Urinary bladder (tissue), 3 donors: ENCODE measurements at regions not wholly inside any gene's neighbourhood (a gene's known extent, or its start where the extent isn't known, plus 50 kb on each side); places are given as distances from the start of the nearest gene placed in this dataset.
"Not testable (repeated sequence)": the region's sequence is repeated elsewhere in the genome, so short reads cannot be mapped to it uniquely, and the experiment has no call there.

Source experiments
- DNase-seq: peaks from one replicate; pipeline ENCODE4 v3.0.0-alpha.2; 2015; ENCODE audit errors: extremely low spot score
- H3K27ac ChIP-seq: one replicate; pipeline ENCODE4 v1.5.1; 2013; ENCODE audit warnings: low read depth, mild to moderate bottlenecking, moderate library complexity
- H3K36me3 ChIP-seq: one replicate; pipeline ENCODE4 v1.6.1; 2013; ENCODE audit warnings: mild to moderate bottlenecking, moderate library complexity; ENCODE audit not compliant: insufficient read depth
- H3K4me1 ChIP-seq: one replicate; pipeline ENCODE4 v1.6.1; 2013; ENCODE audit warnings: mild to moderate bottlenecking, moderate library complexity; ENCODE audit not compliant: insufficient read depth
- H3K4me3 ChIP-seq: one replicate; pipeline ENCODE4 v1.5.1; 2013; ENCODE audit warnings: low read depth, low read length
- WGBS: extraction: QIAGEN DNeasy Blood & Tissue Kit; methylation state at CpG from one replicate; pipeline ENCODE4 v1.1.7; 2013; 5-methylcytosine and 5-hydroxymethylcytosine counted together
- donor health status: healthy with polysubstance abuse.
- donor health status: healthy.

- 76% methylated on average over 7 of the region's 7 CpGs for WGBS
- Histone ChIP-seq H3K4me1 (no peaks in the 10 kb centered on the region), H3K36me3 (no peaks in the 10 kb centered on the region), H3K4me3 (no peak overlapping the region), H3K27ac (no peak overlapping the region)
- DNase-seq = no peak
Measured at GRCh38 chr10:4437061-4437460, 388.9 kb upstream of the AKR1E2 start.

- Histone ChIP-seq H3K4me1 (no peaks in the 10 kb centered on the region), H3K27ac (no peak overlapping the region), H3K4me3 (no peak overlapping the region), H3K36me3 (no peaks in the 10 kb centered on the region)
- no peak for DNase-seq
Measured at GRCh38 chr10:4436103-4436502, 389.9 kb upstream of the AKR1E2 start.

GRCh38 chr10:4434516-4435071 is 391.4 kb upstream of the AKR1E2 start:
- Histone ChIP-seq H3K4me1 (no peaks in the 10 kb centered on the region), H3K27ac (no peak overlapping the region), H3K4me3 (no peak overlapping the region), H3K36me3 (no peaks in the 10 kb centered on the region)
- DNase-seq = no peak
- 72% methylated on average over 3 of the region's 3 CpGs for WGBS

- DNase-seq = no peak
- Histone ChIP-seq H3K36me3 (no peaks in the 10 kb centered on the region), H3K27ac (no peak overlapping the region), H3K4me1 (no peaks in the 10 kb centered on the region), H3K4me3 (no peak overlapping the region)
- WGBS = 93% methylated on average over 3 of the region's 3 CpGs
Measured at GRCh38 chr10:4434105-4434504, 391.9 kb upstream of the AKR1E2 start.

GRCh38 chr10:4431114-4431863 is 394.7 kb upstream of the AKR1E2 start:
- no peak overlapping the region for H3K4me3 ChIP-seq
- DNase-seq = no peak
- no peaks in the 10 kb centered on the region for H3K4me1 ChIP-seq
- no peaks in the 10 kb centered on the region for H3K36me3 ChIP-seq
- WGBS = 69% methylated on average over 11 of the region's 11 CpGs
- no peak overlapping the region for H3K27ac ChIP-seq

GRCh38 chr10:4429571-4429970 is 396.4 kb upstream of the AKR1E2 start:
- no peak for DNase-seq
- 68% methylated on average over 9 of the region's 9 CpGs for WGBS
- no peak overlapping the region for H3K4me3 ChIP-seq
- no peaks in the 10 kb centered on the region for H3K36me3 ChIP-seq
- no peak overlapping the region for H3K27ac ChIP-seq
- no peaks in the 10 kb centered on the region for H3K4me1 ChIP-seq

GRCh38 chr10:4427532-4427931 is 398.5 kb upstream of the AKR1E2 start:
- H3K36me3 ChIP-seq = no peaks in the 10 kb centered on the region
- H3K27ac ChIP-seq = no peak overlapping the region
- no peak overlapping the region for H3K4me3 ChIP-seq
- H3K4me1 ChIP-seq = no peaks in the 10 kb centered on the region
- DNase-seq = no peak
- 41% methylated on average over 1 of the region's 1 CpG for WGBS

- 96% methylated on average over 1 of the region's 1 CpG for WGBS
- H3K4me3 ChIP-seq = no peak overlapping the region
- no peak overlapping the region for H3K27ac ChIP-seq
- no peaks in the 10 kb centered on the region for H3K36me3 ChIP-seq
- no peaks in the 10 kb centered on the region for H3K4me1 ChIP-seq
- DNase-seq = no peak
Measured at GRCh38 chr10:4426866-4427265, 399.1 kb upstream of the AKR1E2 start.

GRCh38 chr10:4409319-4409718 is 416.7 kb upstream of the AKR1E2 start:
- 63% methylated on average over 2 of the region's 2 CpGs for WGBS
- Histone ChIP-seq H3K36me3 (no peaks in the 10 kb centered on the region), H3K27ac (no peak overlapping the region), H3K4me1 (no peaks in the 10 kb centered on the region), H3K4me3 (no peak overlapping the region)
- DNase-seq = no peak

- Histone ChIP-seq H3K4me1 (no peaks in the 10 kb centered on the region), H3K36me3 (no peaks in the 10 kb centered on the region), H3K27ac (no peak overlapping the region), H3K4me3 (no peak overlapping the region)
- DNase-seq = no peak
- 87% methylated on average over 1 of the region's 1 CpG for WGBS
Measured at GRCh38 chr10:4407783-4408182, 418.2 kb upstream of the AKR1E2 start.

- H3K4me1 ChIP-seq = no peaks in the 10 kb centered on the region
- H3K36me3 ChIP-seq = no peaks in the 10 kb centered on the region
- DNase-seq = no peak
- WGBS = 80% methylated on average over 3 of the region's 3 CpGs
- H3K4me3 ChIP-seq = no peak overlapping the region
- no peak overlapping the region for H3K27ac ChIP-seq
Measured at GRCh38 chr10:4405828-4406227, 420.2 kb upstream of the AKR1E2 start.

GRCh38 chr10:4403638-4404252 is 422.3 kb upstream of the AKR1E2 start:
- Histone ChIP-seq H3K4me1 (no peaks in the 10 kb centered on the region), H3K36me3 (no peaks in the 10 kb centered on the region), H3K27ac (no peak overlapping the region), H3K4me3 (no peak overlapping the region)
- WGBS = 97% methylated on average over 24 of the region's 24 CpGs
- DNase-seq = no peak

GRCh38 chr10:4401080-4401479 is 424.9 kb upstream of the AKR1E2 start:
- H3K36me3 ChIP-seq, H3K4me3 ChIP-seq, H3K27ac ChIP-seq, DNase-seq, H3K4me1 ChIP-seq: not testable (repeated sequence)
- WGBS = 97% methylated on average over 4 of the region's 4 CpGs

GRCh38 chr10:4399556-4399955 is 426.5 kb upstream of the AKR1E2 start:
- WGBS = 58% methylated on average over 3 of the region's 3 CpGs
- Histone ChIP-seq H3K4me3 (no peak overlapping the region), H3K36me3 (no peaks in the 10 kb centered on the region), H3K27ac (no peak overlapping the region), H3K4me1 (no peaks in the 10 kb centered on the region)
- no peak for DNase-seq
